ENCODE measurements at regions not wholly inside any gene's neighbourhood (a gene's known extent, or its start where the extent isn't known, plus 50 kb on each side); places are given as distances from the start of the nearest gene placed in this dataset.
"Not testable (repeated sequence)": the region's sequence is repeated elsewhere in the genome, so short reads cannot be mapped to it uniquely, and the experiment has no call there.

DNA sequence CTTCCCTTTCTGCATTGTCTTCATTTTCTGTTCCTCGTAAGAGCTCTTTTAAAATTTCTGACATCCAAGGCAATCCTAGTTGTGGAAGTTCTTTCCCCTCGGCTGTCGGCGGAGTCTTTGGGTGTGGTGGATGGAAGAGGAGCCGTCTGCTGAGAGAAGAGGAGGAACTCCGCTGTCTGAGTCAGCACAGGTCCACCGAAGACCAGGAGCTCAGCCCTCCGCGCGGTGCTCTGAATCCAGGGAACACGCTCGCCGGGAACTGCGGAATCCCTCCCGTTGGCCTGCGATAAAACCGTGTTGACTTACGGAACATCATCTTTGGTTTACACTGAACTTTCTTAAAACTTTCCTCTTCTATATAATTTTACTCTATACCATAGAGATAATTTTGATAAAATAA, 100.7 kb upstream of the IRX4 start:
- BruUV-seq (replicated peaks): no TSS peak
- H3K4me1 ChIP-seq (ENCODE audit: control insufficient read depth, extremely low read depth, insufficient read depth, low read length): no peaks in the 10 kb centered on the region
- H3K4me3 ChIP-seq (replicated peaks in 1 of 3; ENCODE audit: insufficient read depth in 1 of 3, low read depth in 1 of 3, low read length in 3 of 3): no peak overlapping the region
- dilution Hi-C loops (cut with MboI; ENCODE audit: extremely low pct_ligation_motif_present, low sequenced_read_pairs): no loop called here
- no peak overlapping the region for H3K27ac ChIP-seq (ENCODE audit: insufficient read depth, low read depth, low read length)
- DNase-seq (ENCODE audit: low read depth, low spot score) (no peak), FAIRE-seq (no peak)
- H2AFZ ChIP-seq (ENCODE audit: low read depth, low read length): no peak overlapping the region
- H4K20me1 ChIP-seq (replicated peaks; ENCODE audit: control insufficient read depth, extremely low read depth, insufficient read depth, low read length): no peaks in the 10 kb centered on the region
- TF ChIP-seq, protein P1, sequence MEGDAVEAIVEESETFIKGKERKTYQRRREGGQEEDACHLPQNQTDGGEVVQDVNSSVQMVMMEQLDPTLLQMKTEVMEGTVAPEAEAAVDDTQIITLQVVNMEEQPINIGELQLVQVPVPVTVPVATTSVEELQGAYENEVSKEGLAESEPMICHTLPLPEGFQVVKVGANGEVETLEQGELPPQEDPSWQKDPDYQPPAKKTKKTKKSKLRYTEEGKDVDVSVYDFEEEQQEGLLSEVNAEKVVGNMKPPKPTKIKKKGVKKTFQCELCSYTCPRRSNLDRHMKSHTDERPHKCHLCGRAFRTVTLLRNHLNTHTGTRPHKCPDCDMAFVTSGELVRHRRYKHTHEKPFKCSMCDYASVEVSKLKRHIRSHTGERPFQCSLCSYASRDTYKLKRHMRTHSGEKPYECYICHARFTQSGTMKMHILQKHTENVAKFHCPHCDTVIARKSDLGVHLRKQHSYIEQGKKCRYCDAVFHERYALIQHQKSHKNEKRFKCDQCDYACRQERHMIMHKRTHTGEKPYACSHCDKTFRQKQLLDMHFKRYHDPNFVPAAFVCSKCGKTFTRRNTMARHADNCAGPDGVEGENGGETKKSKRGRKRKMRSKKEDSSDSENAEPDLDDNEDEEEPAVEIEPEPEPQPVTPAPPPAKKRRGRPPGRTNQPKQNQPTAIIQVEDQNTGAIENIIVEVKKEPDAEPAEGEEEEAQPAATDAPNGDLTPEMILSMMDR (IDR thresholded peaks at IDR 0.05; ENCODE audit: extremely low read depth in 1 of 2, insufficient read depth in 1 of 2, low read depth in 1 of 2, low read length in 2 of 2): no peak
- TF ChIP-seq JUN (IDR thresholded peaks at IDR 0.05; ENCODE audit: borderline replicate concordance, insufficient read depth, insufficient read length, low read depth): no peak
- intact Hi-C loops (cut with micrococcal nuclease): no loop called here
- H3K79me2 ChIP-seq (ENCODE audit: control insufficient read depth, insufficient read depth, low read length): no peaks in the 10 kb centered on the region
- no peaks in the 10 kb centered on the region for H3K36me3 ChIP-seq (ENCODE audit: control insufficient read depth in 2 of 2, extremely low read depth in 1 of 2, insufficient read depth in 2 of 2, low read length in 2 of 2)
- no peak overlapping the region for H3K4me2 ChIP-seq (ENCODE audit: insufficient read depth, low read length)
- H3K9ac ChIP-seq (replicated peaks; ENCODE audit: extremely low read depth, insufficient read depth, low read length): no peak overlapping the region
- ChIA-PET CTCF (no interaction called here), POLR2A (no interaction called here)
- H3K27me3 ChIP-seq (ENCODE audit: control insufficient read depth in 2 of 2, insufficient read depth in 2 of 2, low read length in 2 of 2): no peaks in the 10 kb centered on the region
- no peaks in the 10 kb centered on the region for H3K9me3 ChIP-seq (replicated peaks; ENCODE audit: control insufficient read depth, insufficient read depth, low read length)
- no peaks in the 10 kb centered on the region for H3K9me1 ChIP-seq (replicated peaks; ENCODE audit: control insufficient read depth, extremely low read depth, insufficient read depth, low read length)

DNA sequence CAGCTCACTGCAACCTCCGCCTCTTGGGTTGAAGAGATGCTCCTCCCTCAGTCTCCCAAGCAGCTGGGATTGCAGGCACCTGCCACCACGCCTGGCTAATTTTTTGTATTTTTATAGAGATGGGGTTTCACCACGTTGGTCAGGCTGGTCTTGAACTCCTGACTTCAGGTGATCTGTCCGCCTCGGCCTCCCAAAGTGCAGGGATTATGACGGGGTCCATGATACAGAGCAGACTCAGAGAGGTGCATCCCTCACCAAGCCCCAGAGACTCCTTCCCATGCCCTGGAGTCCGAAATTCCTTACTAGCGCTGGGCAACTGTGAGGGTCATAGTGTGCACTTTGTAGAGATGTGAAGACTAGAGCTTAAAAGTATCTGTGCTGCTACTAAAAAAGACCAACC, 99.8 kb upstream of the IRX4 start:
- dilution Hi-C loops (cut with MboI; ENCODE audit: extremely low pct_ligation_motif_present, low sequenced_read_pairs); H3K79me2 ChIP-seq (ENCODE audit: control insufficient read depth, insufficient read depth, low read length); CTCF ChIA-PET; H3K4me3 ChIP-seq (replicated peaks in 1 of 3; ENCODE audit: insufficient read depth in 1 of 3, low read depth in 1 of 3, low read length in 3 of 3); H3K9ac ChIP-seq (replicated peaks; ENCODE audit: extremely low read depth, insufficient read depth, low read length); H3K36me3 ChIP-seq (ENCODE audit: control insufficient read depth in 2 of 2, extremely low read depth in 1 of 2, insufficient read depth in 2 of 2, low read length in 2 of 2); H3K27me3 ChIP-seq (ENCODE audit: control insufficient read depth in 2 of 2, insufficient read depth in 2 of 2, low read length in 2 of 2); H4K20me1 ChIP-seq (replicated peaks; ENCODE audit: control insufficient read depth, extremely low read depth, insufficient read depth, low read length); DNase-seq (ENCODE audit: low read depth, low spot score); H2AFZ ChIP-seq (ENCODE audit: low read depth, low read length); H3K9me3 ChIP-seq (replicated peaks; ENCODE audit: control insufficient read depth, insufficient read depth, low read length); POLR2A ChIA-PET; BruUV-seq (replicated peaks); H3K9me1 ChIP-seq (replicated peaks; ENCODE audit: control insufficient read depth, extremely low read depth, insufficient read depth, low read length); FAIRE-seq; intact Hi-C loops (cut with micrococcal nuclease); H3K4me1 ChIP-seq (ENCODE audit: control insufficient read depth, extremely low read depth, insufficient read depth, low read length); H3K4me2 ChIP-seq (ENCODE audit: insufficient read depth, low read length); H3K27ac ChIP-seq (ENCODE audit: insufficient read depth, low read depth, low read length): not testable (repeated sequence)

Measured in endothelial cell of umbilical vein (primary cell).